ENCODE measurements at regions not wholly inside any gene's neighbourhood (a gene's known extent, or its start where the extent isn't known, plus 50 kb on each side); places are given as distances from the start of the nearest gene placed in this dataset.

GRCh38 chr13:58977085-58977484 is 1186.6 kb downstream of the DIAPH3 start:
- no peak overlapping the region for H3K4me3 Mint-ChIP-seq
- no peak overlapping the region for H3K27ac Mint-ChIP-seq
- H3K36me3 Mint-ChIP-seq (ENCODE audit: insufficient read depth in 2 of 2): no peaks in the 10 kb centered on the region
- H3K9me3 Mint-ChIP-seq: peaks cover 2% of the 10 kb centered on the region in 2 donors
- DNase-seq: no peak
- no peaks in the 10 kb centered on the region for H3K4me1 Mint-ChIP-seq (ENCODE audit: low read depth)
- ATAC-seq (replicated peaks in 1 of 2): no peak
- no peaks in the 10 kb centered on the region for H3K27me3 Mint-ChIP-seq (ENCODE audit: low read depth)

DNA sequence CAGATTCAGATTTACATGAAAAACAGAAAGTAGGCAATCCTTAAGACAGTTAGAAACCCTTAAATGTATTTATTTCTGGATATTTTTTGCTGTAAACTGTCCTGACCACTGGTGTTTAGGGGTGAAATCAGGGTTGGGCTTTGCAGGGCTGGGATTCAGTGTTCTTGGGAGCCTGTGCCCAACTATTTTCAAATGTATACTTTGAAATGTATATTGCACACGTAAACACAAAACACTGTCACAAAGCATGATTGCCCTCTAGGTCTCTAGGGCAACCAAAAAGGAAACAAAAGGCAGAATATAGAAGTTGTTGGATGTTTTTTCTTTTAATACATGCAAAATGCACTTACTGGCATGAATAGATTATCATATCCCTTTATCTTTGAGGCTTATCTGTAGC is 1185.4 kb downstream of the DIAPH3 start:
- H3K27ac Mint-ChIP-seq: no peak overlapping the region
- H3K4me3 Mint-ChIP-seq: no peak overlapping the region

GRCh38 chr13:58979851-58980250 is 1183.9 kb downstream of the DIAPH3 start:
- Mint-ChIP-seq H3K27ac (no peak overlapping the region), H3K36me3 (ENCODE audit: insufficient read depth in 2 of 2) (peaks cover 2 to 3% of the 10 kb centered on the region in 2 donors)

More for the DNA sequence above, 1185.4 kb downstream of the DIAPH3 start:
- Mint-ChIP-seq H3K36me3 (ENCODE audit: insufficient read depth in 2 of 2) (no peaks in the 10 kb centered on the region), H3K4me1 (ENCODE audit: low read depth) (no peaks in the 10 kb centered on the region), H3K27me3 (ENCODE audit: low read depth) (no peaks in the 10 kb centered on the region), H3K9me3 (peaks cover 2 to 4% of the 10 kb centered on the region in 2 donors)
- ATAC-seq (replicated peaks in 1 of 2): no peak
- DNase-seq: no peak

GRCh38 chr13:58985845-58986244 is 1177.9 kb downstream of the DIAPH3 start:
- H3K4me1 Mint-ChIP-seq (ENCODE audit: low read depth): no peaks in the 10 kb centered on the region
- no peak overlapping the region for H3K27ac Mint-ChIP-seq
- H3K9me3 Mint-ChIP-seq: peaks cover 12 to 14% of the 10 kb centered on the region in 2 donors
- no peak overlapping the region for H3K4me3 Mint-ChIP-seq
- DNase-seq (no peak), ATAC-seq (replicated peaks in 1 of 2) (no peak)
- H3K27me3 Mint-ChIP-seq (ENCODE audit: low read depth): no peaks in the 10 kb centered on the region
- H3K36me3 Mint-ChIP-seq (ENCODE audit: insufficient read depth in 2 of 2): peaks cover 4% of the 10 kb centered on the region in 2 donors

More at GRCh38 chr13:58979851-58980250, 1183.9 kb downstream of the DIAPH3 start:
- Mint-ChIP-seq H3K4me1 (ENCODE audit: low read depth) (no peaks in the 10 kb centered on the region), H3K4me3 (no peak overlapping the region), H3K9me3 (peaks cover 6 to 8% of the 10 kb centered on the region in 2 donors), H3K27me3 (ENCODE audit: low read depth) (no peaks in the 10 kb centered on the region)
- ATAC-seq (replicated peaks in 1 of 2): no peak
- DNase-seq: no peak

GRCh38 chr13:58989556-58989955 is 1174.2 kb downstream of the DIAPH3 start:
- DNase-seq (no peak), ATAC-seq (replicated peaks in 1 of 2) (no peak)
- peaks cover 8 to 13% of the 10 kb centered on the region in 2 donors for H3K9me3 Mint-ChIP-seq
- no peak overlapping the region for H3K27ac Mint-ChIP-seq
- H3K36me3 Mint-ChIP-seq (ENCODE audit: insufficient read depth in 2 of 2): peaks cover 4% of the 10 kb centered on the region in 2 donors
- no peak overlapping the region for H3K4me3 Mint-ChIP-seq
- H3K4me1 Mint-ChIP-seq (ENCODE audit: low read depth): no peaks in the 10 kb centered on the region
- H3K27me3 Mint-ChIP-seq (ENCODE audit: low read depth): no peaks in the 10 kb centered on the region

DNA sequence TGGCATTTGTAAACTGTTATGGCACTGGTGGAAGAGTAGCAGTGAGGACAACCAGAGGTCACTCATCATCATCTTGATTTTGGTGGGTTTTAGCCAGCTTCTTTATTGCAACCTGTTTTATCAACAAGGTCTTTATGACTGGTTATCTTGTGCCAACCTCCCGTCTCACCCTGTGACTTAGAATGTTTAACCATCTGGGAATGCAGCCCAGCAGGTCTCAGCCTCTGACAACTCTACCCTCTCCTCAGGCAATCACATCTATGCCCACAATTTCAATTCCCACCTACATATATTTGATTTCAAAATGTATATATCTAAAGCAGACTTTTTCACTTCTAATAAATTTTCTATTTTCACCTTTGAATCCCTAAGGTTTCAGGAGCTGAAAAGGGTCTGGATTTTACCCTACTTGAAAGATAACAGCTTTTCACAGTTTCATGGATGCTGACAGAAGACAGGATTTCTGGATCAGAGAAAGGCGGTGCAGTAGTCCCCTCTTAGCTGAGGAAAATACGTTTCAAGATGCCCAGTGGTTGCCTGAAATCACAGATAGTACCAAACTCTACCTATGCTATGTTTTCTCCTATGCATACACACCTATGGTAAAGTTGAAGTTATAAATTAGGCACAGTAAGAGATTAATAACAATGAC is 1171.8 kb downstream of the DIAPH3 start:
- Mint-ChIP-seq H3K4me3 (no peak overlapping the region), H3K27me3 (ENCODE audit: low read depth) (no peaks in the 10 kb centered on the region), H3K4me1 (ENCODE audit: low read depth) (no peaks in the 10 kb centered on the region), H3K9me3 (peaks cover 4% of the 10 kb centered on the region in 2 donors), H3K27ac (no peak overlapping the region), H3K36me3 (ENCODE audit: insufficient read depth in 2 of 2) (no peaks in the 10 kb centered on the region)
- no peak for ATAC-seq (replicated peaks in 1 of 2)
- no peak for DNase-seq

DNA sequence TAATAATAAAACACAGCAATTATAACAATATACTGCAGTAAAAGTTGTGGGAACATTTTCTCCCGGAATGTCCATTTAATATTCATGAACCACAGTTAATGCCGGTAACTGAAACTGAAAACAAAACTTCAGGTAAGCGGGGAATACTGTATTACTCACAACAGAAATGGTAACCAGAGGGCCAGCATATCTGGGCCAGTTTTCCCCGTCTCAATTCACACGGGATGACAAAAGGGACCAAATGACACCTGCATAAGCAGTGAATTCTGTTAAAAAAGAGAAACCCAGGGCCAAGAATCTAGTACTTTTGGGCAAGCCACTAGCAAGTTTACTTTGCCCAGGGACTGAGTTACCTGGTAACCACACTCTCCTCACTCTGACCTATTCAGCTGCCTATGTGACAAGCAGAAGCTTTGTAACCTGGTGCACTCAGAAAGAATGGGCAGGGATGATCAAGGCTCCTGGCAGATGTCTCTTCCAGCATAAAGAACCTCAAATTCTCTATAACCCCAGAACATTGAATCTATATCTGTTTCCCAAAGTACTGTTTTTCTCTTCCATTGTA is 1171.2 kb downstream of the DIAPH3 start:
- Mint-ChIP-seq H3K9me3 (peaks cover 4% of the 10 kb centered on the region in 2 donors), H3K4me3 (no peak overlapping the region), H3K36me3 (ENCODE audit: insufficient read depth in 2 of 2) (no peaks in the 10 kb centered on the region), H3K27ac (no peak overlapping the region), H3K27me3 (ENCODE audit: low read depth) (no peaks in the 10 kb centered on the region), H3K4me1 (ENCODE audit: low read depth) (no peaks in the 10 kb centered on the region)
- no peak for ATAC-seq (replicated peaks in 1 of 2)
- DNase-seq: no peak

GRCh38 chr13:58994077-58994476 is 1169.7 kb downstream of the DIAPH3 start:
- Mint-ChIP-seq H3K36me3 (ENCODE audit: insufficient read depth in 2 of 2) (no peaks in the 10 kb centered on the region), H3K4me3 (no peak overlapping the region), H3K9me3 (peaks cover 0 to 4% of the 10 kb centered on the region in 2 donors), H3K27ac (no peak overlapping the region), H3K27me3 (ENCODE audit: low read depth) (no peaks in the 10 kb centered on the region), H3K4me1 (ENCODE audit: low read depth) (no peaks in the 10 kb centered on the region)
- ATAC-seq (replicated peaks in 1 of 2): no peak
- no peak for DNase-seq

GRCh38 chr13:58994777-58995176 is 1169.0 kb downstream of the DIAPH3 start:
- Mint-ChIP-seq H3K36me3 (ENCODE audit: insufficient read depth in 2 of 2) (no peaks in the 10 kb centered on the region), H3K4me3 (no peak overlapping the region), H3K9me3 (peaks cover 0 to 4% of the 10 kb centered on the region in 2 donors), H3K27ac (no peak overlapping the region), H3K4me1 (ENCODE audit: low read depth) (no peaks in the 10 kb centered on the region), H3K27me3 (ENCODE audit: low read depth) (no peaks in the 10 kb centered on the region)
- no peak for DNase-seq
- no peak for ATAC-seq (replicated peaks in 1 of 2)

GRCh38 chr13:58998716-58999115 is 1165.0 kb downstream of the DIAPH3 start:
- no peaks in the 10 kb centered on the region for H3K4me1 Mint-ChIP-seq (ENCODE audit: low read depth)
- no peak overlapping the region for H3K27ac Mint-ChIP-seq
- ATAC-seq (replicated peaks in 1 of 2) (no peak), DNase-seq (no peak)
- H3K9me3 Mint-ChIP-seq: peaks cover 2 to 3% of the 10 kb centered on the region in 2 donors
- H3K27me3 Mint-ChIP-seq (ENCODE audit: low read depth): no peaks in the 10 kb centered on the region
- H3K4me3 Mint-ChIP-seq: no peak overlapping the region
- no peaks in the 10 kb centered on the region for H3K36me3 Mint-ChIP-seq (ENCODE audit: insufficient read depth in 2 of 2)

DNA sequence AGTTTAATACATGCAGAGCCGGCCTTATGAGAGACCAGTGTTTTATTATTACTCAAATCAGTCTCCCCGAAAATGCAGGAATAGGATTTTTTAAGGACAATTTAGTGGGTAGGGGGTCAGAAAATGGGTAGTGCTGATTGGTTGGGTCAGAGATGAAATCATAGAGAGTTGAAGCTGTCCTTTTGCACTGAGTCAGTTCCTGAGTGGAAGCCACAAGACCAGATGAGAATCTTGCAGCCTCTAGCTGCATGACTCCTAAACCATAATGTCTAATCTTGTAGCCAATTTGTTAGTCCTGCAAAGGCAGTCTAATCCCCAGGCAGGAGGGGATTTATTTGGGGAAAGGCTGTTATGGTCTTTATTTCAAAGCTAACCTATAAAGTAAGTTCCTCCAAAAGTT is 1163.9 kb downstream of the DIAPH3 start:
- peaks cover 2 to 3% of the 10 kb centered on the region in 2 donors for H3K9me3 Mint-ChIP-seq
- no peak overlapping the region for H3K27ac Mint-ChIP-seq
- H3K36me3 Mint-ChIP-seq (ENCODE audit: insufficient read depth in 2 of 2): no peaks in the 10 kb centered on the region
- H3K27me3 Mint-ChIP-seq (ENCODE audit: low read depth): no peaks in the 10 kb centered on the region
- ATAC-seq (replicated peaks in 1 of 2) (no peak), DNase-seq (no peak)
- H3K4me3 Mint-ChIP-seq: no peak overlapping the region
- H3K4me1 Mint-ChIP-seq (ENCODE audit: low read depth): no peaks in the 10 kb centered on the region

GRCh38 chr13:59000770-59001169 is 1163.0 kb downstream of the DIAPH3 start:
- H3K36me3 Mint-ChIP-seq (ENCODE audit: insufficient read depth in 2 of 2): no peaks in the 10 kb centered on the region
- peaks cover 2 to 3% of the 10 kb centered on the region in 2 donors for H3K9me3 Mint-ChIP-seq
- DNase-seq: no peak
- H3K4me3 Mint-ChIP-seq: no peak overlapping the region
- H3K27ac Mint-ChIP-seq: no peak overlapping the region
- ATAC-seq (replicated peaks in 1 of 2): no peak
- no peaks in the 10 kb centered on the region for H3K4me1 Mint-ChIP-seq (ENCODE audit: low read depth)
- no peaks in the 10 kb centered on the region for H3K27me3 Mint-ChIP-seq (ENCODE audit: low read depth)

GRCh38 chr13:59012731-59013130 is 1151.0 kb downstream of the DIAPH3 start:
- H3K4me3 Mint-ChIP-seq: no peak overlapping the region
- H3K9me3 Mint-ChIP-seq: peaks cover 2% of the 10 kb centered on the region in 2 donors
- no peaks in the 10 kb centered on the region for H3K27me3 Mint-ChIP-seq (ENCODE audit: low read depth)
- H3K27ac Mint-ChIP-seq: no peak overlapping the region
- H3K4me1 Mint-ChIP-seq (ENCODE audit: low read depth): no peaks in the 10 kb centered on the region
- ATAC-seq (replicated peaks in 1 of 2): no peak
- no peak for DNase-seq
- no peaks in the 10 kb centered on the region for H3K36me3 Mint-ChIP-seq (ENCODE audit: insufficient read depth in 2 of 2)

- H3K27ac Mint-ChIP-seq: no peak overlapping the region
- peaks cover 0 to 5% of the 10 kb centered on the region in 2 donors for H3K9me3 Mint-ChIP-seq
- no peaks in the 10 kb centered on the region for H3K36me3 Mint-ChIP-seq (ENCODE audit: insufficient read depth in 2 of 2)
- H3K4me3 Mint-ChIP-seq: no peak overlapping the region
- no peaks in the 10 kb centered on the region for H3K27me3 Mint-ChIP-seq (ENCODE audit: low read depth)
- H3K4me1 Mint-ChIP-seq (ENCODE audit: low read depth): no peaks in the 10 kb centered on the region
- ATAC-seq (replicated peaks in 1 of 2) (no peak), DNase-seq (no peak)
These were observed 1147.5 kb downstream of the DIAPH3 start for GRCh38 chr13:59016250-59016649.
